HG02981 (cell line): ENCODE measurements at regions not wholly inside any gene's neighbourhood (a gene's known extent, or its start where the extent isn't known, plus 50 kb on each side); places are given as distances from the start of the nearest gene placed in this dataset.

Experiments used
- ATAC-seq: cut with Tn5 transposase; IDR thresholded peaks from one replicate; pipeline ENCODE4 v1.9.1; 2021; ENCODE audit warnings: mild to moderate bottlenecking, moderate library complexity; ENCODE audit not compliant: unreplicated experiment

DNA sequence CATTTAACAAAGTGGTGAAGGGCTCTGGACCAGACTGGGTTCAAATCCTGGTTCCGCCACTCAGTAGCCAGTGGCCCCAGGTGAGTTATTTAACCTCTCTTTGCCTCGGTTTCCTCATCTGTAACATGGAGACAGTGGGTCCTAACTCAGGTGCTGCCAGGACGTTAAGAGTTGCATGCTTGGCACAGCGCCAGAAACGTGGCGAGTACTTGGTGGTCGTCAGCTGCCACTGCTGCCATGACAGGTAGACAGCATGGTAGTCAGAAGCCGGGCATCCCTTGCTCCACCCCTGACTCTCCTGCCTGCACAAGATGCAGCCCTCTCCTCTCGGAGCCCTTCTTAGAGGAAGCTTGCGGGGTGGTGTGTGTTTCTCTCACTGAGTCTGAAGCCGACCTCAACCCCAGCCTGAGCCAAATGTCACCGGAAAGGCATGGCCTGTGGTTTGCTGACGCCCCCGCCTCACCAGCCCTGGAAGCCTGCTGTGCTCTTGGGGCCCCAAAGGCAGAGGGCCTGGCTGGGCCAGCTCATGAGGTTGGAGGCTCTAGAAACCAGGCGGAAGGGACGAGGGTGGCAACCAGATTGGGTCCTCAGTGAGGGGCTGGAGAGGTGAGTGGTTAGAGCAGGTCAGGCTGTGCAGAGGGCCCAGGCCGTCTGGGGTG lies 160.8 kb upstream of the TLE3 start:
- ATAC-seq, result peak; percentile 50

DNA sequence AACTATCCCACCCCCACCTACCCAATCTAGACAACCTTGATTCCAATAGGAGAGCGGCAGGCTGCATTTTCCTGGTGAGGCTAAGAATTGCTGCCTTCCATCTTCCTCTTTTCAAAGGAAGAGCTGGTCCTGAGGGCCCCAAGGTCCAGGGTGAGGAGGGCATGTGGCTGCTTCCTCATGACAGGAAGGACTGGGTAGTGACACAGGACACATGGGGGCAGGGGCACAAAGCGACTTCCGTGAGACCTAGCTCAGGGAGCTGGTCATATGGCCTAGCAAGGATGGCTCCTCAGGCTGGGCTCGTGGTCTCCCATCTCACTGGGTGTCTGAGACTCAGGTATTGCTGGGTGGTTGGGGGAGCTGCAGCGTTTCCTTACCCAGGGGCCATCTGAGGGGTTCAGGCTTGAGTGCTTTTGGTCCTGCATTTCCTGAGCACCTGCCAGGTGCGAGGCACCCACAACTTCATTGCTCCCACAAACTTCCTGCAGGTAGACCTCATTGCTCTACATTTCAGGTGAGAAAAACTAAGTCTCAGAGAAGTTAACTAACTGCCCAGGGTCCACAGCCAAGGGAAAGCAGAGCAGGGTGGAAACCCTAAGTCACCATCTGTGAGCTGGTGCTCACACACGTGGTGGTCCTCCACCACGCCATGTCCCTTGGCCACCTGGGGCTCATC lies 160.0 kb upstream of the TLE3 start:
- no peak for ATAC-seq

DNA sequence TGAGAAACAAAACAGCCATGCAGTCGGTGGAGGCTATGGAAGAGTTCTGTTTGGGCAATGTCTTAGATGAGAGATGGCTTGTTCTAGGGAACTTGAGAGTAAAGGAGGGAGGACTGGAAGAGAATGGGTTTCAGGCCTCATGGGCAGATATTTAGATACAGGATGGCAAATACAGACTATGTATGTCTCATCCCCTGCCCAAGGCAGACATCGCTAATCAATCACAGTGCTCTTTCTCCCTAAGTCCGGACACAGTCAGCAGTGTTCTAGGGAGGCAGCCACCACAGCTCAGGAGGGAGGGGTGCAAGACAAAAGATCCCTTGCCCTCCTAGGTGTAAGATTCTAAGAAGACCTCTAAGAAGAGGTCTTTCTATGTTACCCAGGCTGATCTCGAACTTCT lies 159.3 kb upstream of the TLE3 start:
- no peak for ATAC-seq

DNA sequence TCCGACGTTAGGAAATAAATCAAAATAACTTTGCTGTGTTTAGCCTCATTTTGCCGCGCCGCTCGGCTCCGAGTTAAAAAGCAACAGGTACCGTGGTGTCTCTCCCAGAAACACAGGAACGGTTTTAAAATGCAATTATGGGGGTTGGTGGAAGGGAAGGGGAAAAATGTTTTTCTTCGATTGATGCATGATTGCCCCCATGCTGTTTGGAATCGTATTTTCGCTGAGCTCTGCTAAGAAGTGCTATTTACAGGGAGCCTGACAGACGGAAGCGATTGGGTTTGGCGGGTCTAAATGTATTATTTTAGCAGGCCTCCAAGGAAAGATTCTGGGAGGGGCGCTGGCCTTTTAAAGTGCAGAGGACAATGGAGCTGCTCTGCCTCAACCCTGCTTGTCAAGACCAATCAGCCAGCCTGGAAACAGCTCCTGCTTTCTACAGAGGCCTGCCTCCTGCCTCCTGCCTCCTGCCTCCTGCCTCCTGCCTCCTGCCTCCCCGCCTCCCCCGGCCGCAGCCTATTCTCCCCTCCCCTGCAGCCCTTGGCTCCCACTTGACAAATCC lies 156.7 kb upstream of the TLE3 start:
- ATAC-seq, result no peak

DNA sequence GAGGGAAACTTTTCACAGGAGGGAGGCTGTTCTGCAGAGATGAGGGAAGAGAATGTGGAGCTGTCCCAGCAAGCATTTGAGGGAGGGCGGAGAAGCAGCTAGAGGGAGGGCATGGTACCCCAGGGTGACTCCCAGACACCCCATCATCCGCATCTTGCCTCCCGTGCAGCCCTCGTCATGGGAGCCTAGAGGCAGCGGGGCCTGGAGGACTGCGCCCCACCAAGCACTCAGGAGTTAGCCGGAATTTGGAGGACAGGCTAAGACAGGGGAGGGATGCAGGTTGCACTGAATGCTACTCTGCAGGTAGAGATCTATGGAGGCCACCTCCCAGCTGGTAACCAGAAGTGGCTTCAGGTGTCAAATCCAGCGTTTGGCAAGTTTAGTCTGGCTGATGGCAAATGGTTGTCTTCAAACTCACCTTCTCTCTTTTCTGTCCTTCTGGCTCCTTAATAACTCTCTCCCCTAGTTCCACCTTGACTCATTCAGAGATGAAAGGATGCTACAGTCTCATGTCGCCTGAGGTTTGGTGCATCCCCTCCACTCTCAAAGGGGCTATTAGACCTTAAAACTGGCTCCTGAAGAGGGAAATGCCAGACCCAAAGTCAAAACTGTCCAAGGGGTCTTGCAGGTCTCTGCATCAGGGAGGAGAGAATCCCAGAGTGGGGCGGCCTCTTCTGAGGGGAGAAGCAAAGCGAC lies 155.9 kb upstream of the TLE3 start:
- ATAC-seq, result no peak

DNA sequence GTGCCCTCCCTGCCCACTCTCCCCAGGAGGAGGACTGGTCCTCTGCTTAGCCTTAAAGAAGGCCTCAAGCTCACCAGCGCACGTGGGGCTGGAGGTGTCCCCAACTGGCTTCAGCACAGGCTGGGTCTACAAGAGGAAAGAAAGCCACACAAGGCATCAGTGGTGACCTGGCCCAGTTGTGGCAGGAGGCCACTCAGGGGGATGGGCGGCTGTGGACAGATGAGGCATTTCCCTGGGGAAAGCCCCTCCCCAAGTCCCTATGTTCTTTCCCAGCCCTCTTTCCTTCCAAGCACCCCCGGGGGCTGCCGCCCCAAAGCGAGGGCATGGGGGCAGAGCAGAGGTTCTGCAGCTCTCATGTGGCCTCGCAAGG lies 155.2 kb upstream of the TLE3 start:
- no peak for ATAC-seq

DNA sequence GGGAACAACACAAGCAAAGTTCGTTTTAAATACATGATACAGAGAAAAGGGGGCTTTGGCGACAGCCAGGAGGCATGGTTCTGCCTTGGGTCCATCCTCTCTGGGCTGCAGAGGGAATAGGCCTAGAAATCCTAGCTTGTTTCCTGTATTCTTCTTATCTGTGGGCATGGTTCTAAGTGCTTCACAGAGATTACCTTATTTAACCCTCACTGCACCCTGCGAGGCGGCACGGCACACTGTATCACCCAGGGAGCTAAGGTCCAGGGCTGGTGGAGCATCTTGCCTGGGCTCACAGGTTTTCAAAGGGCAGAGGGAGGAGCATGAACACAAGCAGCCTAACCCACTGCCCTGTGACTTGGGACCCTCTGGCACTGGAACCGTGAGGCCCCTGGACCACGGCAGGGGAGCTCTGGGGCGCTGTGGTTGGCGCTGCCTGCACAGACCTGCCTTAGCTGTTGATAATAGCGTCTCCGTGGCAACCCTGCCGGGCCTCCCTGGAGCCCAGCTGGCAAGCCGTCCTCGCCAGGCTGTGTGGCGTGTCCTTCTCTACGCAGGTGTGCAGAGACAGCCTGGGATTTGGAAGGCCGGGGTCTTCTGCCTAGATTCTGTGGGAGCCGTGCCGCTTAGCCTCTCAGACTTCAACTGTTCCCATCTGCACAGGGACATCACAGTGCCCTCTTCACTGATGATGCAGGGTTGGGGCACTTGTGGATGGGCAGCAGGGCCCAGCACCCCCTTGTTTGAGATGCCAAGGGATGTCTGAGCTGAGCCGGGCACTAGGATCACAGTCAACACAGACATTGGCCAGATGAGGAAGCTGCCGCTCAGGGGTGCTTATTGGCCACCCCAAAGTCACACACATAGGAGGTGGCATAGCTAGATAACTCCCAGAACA lies 154.6 kb upstream of the TLE3 start:
- ATAC-seq, result no peak

DNA sequence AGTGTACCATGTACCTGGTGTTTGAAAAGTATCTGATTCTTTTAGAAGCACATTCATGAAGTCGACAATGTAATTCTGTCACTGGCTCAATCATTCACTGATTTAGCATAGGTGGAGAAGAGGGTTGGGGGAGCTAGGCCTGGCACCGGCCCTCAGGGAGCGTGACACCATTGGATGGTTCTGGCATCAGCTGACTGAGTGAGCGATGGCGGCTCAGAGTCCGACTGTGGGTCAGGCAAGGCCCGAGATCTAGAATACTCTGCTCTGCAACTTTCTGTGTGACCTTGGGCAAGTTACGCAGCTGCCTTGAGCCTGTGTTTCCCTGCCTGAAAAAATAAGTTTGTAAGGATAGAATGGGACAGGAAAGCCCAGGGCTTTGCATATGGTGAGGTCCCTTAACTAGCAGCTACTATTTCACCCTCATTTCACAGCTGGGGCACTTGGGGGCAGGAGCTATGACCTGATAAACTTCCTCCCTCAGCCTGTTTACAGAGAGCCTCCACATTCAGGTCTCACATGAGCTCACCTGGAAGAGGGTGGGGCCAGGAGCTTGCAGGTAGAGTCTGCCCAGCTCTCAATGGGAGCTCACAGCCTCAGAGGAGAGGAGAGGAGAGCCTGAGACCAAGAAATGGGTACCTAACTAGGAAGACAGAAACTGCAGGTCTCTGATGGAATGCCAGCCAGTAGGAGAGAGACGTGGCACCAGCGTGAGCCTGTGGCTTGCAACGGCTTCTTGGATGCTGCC lies 153.7 kb upstream of the TLE3 start:
- no peak for ATAC-seq

DNA sequence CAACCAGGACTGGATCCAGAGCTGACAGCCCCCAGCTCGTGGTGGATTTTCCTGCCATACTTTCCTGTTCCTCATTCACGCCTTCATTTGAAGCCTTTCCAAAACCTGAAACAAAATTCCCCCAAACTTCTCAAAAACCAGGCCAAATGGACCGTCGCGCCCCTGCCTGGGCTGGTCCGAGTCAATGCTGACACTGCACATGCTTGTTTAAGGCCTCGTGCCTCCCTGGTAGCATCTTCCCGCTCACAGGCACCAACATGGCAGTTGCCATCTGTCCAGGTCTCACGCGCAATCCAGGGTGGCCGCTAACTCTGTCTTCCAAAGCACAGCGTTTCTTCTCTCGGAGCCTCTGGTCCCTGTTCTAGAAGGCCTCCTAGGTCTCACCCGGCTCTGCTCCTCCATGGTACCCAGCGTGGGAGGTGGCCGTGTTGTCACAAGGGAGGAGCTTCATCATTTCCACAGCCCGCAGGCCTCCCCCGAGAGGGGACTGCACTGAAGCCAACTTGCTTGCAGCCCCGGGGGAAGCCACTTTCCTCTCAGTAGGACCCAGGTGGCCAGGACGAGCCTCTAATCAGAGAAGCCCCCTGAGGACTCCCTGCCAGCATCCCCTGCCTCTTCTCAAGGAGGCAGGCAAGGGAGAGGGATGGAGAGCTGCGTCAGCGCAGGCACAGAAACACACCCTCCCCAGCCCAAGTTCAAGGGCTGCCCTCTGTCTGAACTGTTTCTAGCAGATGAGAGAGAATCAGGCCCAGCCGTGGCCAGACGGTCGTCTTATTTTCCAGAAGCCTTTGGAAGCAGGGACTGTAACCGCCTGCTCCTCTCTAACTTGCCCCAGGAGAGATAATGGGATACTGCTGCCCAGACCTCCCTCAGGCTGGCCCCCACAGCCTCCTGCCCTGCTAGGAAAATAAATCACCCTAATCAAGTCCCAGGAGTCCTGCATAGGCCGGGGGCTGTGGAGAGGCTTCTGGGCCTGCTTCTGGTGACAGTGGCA lies 152.8 kb upstream of the TLE3 start:
- ATAC-seq, result no peak

DNA sequence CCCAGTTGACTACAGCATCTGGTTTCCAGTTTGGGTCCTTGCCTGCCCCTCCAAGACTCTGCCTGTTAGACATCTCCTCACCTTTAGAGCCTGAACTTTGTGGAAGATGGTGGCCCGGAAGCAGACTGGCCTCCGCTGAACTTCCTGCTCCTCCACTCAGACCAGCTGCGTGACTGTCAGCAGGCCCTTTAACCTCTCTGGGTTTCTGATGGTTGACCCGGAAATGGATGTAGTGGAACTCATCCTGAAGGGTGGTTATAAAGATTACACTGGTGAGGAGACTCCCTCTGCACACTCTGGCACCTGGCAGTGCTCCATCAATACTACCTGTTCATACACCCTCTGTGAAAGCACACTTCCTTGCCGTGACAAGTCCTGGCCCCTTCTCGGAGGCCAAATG lies 151.9 kb upstream of the TLE3 start:
- no peak for ATAC-seq

DNA sequence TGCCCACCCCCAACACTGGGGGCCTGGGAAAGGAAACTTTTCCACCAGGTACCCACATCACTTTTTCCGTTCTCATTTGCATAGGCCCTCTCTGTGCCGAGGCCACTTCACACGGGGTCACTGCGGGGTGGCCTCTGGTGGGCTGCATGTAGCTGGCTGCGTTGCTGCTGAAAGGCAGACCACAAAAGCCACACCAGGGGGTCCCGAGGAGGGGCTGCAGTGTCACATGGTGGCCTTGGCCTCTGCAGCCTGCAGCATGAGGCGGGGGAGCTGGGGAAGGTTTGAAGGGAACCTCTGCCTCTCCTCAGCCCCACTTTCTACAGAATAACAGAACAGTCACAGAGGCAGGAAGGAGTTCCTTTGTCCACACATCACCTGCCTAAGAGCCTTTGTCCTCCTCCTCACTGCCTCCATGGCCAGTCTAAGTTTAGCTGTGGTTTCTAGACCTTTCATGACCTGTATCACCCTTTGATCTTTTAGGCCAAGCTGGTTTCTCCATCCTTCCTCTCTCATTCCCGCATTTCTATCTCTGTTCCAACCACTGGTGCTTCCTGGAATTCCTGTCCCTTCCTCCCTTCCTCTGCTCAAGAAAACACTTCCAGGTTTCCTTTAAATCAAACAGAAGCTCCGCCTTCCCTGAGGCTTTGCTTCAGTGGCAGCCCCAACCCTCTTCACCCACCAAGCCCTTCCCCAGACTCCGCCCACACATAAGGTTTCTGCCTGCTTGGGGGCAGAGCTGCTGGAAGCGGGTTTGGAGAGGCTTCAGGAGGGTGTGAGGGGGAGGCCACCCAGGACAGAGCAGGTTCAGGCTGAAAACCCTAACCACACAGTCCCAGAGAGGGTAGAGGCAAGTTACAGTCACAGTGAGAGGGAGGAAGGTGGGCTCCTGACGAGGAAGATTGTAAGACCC lies 150.7 kb upstream of the TLE3 start:
- no peak for ATAC-seq

DNA sequence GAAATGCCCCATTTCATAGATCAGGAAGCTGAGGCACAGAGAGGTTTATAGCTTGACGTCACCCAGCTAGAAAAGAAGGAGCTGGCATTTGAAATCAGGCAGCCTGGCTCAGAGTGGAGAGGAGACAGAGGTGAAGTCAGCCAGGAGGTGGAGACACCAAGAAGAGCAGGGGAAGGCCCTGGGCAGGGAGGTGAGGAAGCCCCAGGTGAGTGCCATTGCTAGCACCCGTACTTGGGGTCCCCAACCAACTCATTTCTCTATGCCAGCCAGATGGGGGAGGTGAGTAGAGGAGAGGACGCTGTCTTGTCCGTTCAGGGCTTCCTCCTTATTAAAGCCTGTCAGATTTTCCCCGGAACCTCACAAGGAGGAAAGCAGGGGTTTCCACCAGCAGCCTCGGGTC lies 149.6 kb upstream of the TLE3 start:
- no peak for ATAC-seq

DNA sequence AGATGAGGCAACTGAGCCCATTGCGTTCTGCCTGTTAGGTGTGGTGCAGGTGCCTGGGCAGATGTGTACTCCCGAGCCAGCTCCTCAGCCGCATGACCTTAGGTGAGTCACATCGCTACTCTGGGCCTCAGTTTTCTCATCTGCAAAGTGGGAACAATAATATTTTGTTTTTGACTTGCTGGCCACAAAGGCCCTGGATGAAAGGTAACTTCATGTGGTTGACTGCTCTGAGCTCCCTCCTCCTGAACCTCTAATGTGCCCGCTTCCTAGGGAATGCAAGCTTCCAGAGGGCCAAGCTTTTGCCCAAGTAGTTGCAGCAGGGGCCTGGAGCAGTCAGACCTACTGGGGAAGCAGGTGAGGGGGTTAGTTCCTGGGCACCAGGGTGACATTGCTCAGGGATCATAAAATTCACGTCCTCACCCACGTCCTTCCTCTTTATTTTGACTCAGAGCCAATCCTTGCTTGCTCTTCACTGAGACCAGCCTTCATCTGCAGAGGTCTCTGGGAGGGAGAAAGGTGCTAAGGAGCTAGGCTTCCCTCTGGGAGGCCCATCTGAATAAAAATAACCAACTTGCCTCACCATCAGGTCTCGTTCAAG lies 149.0 kb upstream of the TLE3 start:
- ATAC-seq, result no peak

DNA sequence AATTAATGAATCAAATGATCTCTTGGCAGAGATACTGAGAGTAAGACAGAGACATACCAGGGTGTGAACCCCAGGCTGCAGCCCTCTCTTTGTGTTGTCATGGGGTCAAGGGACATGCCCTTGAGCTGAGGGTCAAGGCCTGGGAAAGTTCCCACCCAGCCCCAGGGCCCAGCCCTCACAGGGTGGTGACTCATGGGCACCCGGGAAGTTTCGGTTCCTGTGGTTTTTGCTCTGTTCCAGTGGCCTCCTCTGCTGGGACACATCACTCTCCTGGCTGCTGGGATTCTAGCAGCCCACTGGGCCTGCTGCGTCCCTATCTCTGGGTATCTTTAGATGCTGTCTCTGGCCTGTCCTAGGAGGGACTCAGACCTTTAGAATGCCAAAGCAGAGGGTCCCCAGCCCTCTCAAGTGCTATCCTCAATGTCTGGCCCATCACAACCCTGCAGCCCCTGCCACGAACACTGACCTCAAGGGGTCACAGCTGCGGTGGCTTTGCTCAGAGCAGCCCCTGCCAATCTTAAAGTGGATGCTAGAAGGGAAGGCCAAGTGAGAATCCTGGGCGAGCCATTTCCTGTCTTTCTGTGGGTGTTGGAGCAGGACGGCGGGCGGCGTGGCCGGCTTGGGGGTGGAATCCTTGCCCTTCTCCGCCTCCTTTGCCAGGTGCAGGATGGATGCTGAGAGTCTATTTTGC lies 148.4 kb upstream of the TLE3 start:
- ATAC-seq, result no peak

DNA sequence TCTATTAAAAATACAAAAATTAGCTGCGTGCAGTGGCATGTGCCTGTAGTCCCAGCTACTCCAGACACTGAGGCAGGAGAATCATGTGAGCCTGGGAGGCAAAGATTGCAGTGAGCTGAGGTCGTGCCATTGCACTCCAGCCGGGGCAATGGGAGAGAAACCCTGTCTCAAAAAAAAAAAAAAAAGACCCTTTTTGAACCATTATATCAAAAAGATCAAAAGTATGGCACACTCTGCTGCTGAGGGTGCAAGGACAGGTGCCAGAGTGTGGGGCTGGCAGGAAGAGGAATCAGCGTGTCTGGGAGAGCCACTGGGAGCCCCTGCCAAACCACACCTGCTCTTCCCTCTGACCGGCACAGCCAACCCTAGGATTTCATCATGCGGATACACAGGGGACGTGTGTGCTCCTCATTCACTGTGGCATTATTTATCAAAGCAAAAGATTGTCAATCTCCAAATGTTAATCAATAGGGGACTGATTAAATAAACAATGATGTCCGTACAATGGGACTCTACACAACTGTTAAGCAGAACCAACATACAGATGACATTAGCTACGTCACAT lies 147.3 kb upstream of the TLE3 start:
- no peak for ATAC-seq

DNA sequence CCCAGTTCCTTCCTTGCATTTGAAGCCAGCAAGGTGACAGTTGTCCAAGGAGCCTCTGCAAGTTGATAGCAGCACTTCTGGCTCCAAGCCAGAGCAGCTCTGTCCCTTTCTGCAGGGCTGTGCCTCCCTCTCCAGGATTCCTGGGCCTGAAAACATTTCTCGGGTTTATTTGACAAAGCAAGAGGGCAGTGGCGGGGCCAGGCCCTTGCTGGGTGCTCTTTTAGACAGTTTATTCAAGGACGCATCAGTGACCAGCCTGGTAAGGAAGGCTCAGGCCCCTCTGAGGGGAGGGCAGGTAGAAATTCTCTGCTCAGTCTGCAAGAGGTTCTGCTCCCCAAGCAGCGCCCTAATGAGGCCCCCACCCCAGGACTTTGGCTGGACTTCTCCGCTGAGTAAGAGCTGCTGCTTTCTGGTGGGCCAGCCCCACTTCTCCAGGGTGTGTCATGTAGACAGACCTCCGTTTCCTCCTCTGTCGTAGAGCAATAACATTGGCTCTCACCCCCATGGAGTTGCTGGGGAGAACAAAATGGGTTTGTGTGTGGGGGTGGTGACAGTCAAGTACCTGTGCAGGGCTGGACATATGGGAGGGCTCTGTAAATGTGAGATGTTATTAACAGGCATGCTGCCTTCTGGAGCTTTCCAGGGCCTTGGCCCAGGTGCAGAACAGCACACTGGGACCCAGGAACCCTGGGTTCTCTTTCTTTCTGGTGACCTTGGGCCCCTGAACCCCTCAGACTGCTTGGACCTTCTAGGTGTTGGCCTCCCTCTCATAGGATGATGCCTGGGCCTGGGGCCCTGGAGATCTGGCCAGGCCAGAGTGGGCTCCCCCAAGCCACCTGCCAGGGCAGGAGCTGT lies 146.2 kb upstream of the TLE3 start:
- no peak for ATAC-seq
